HEK293T (cell line): ENCODE measurements at regions not wholly inside any gene's neighbourhood (a gene's known extent, or its start where the extent isn't known, plus 50 kb on each side); places are given as distances from the start of the nearest gene placed in this dataset.
"Not testable (repeated sequence)": the region's sequence is repeated elsewhere in the genome, so short reads cannot be mapped to it uniquely, and the experiment has no call there.

ENCODE experiments used
- CTCF ChIA-PET: fragments of 350-600 bp; formaldehyde crosslinking; extraction: SDS; loops from one replicate; lab custom pipeline; 2021; ENCODE audit warnings: antibody characterized with exemption, inconsistent platforms; lab: Yijun Ruan, JAX
- POLR2A ChIA-PET: fragments of 350-600 bp; formaldehyde crosslinking; extraction: SDS; loops from one replicate; lab custom pipeline; 2020; ENCODE audit warnings: antibody characterized with exemption, inconsistent platforms; lab: Yijun Ruan, JAX
- DNase-seq: peaks from one replicate; pipeline ENCODE4 v3.0.0; 2012; ENCODE audit warnings: mixed read lengths; ENCODE audit errors: extremely low spot score
- ARNT ChIP-seq: fragments of 450-650 bp; IDR thresholded peaks from 2 replicates; pipeline ENCODE4 v1.6.1; 2017; ENCODE audit warnings: mild to moderate bottlenecking
- BHLHE40 ChIP-seq: fragments of 450-650 bp; IDR thresholded peaks from 2 replicates; pipeline ENCODE4 v1.6.1; 2016; ENCODE audit warnings: mild to moderate bottlenecking, moderate library complexity, borderline replicate concordance
- CTBP1 ChIP-seq: fragments of 450-650 bp; IDR thresholded peaks from 2 replicates; pipeline ENCODE4 v1.6.1; 2016; ENCODE audit warnings: borderline replicate concordance
- ELF4 ChIP-seq: fragments of 450-650 bp; IDR thresholded peaks from 2 replicates; pipeline ENCODE4 v1.6.1; 2017; ENCODE audit warnings: antibody characterized with exemption
- FOXA1 ChIP-seq: fragments of 450-650 bp; IDR thresholded peaks from 2 replicates; pipeline ENCODE4 v1.6.1; 2016; ENCODE audit warnings: mild to moderate bottlenecking
- FOXK2 ChIP-seq: fragments of 450-650 bp; IDR thresholded peaks from 2 replicates; pipeline ENCODE4 v1.6.1; 2016; ENCODE audit warnings: mild to moderate bottlenecking
- FOXM1 ChIP-seq: fragments of 450-650 bp; IDR thresholded peaks from 2 replicates; pipeline ENCODE4 v1.6.1; 2017; ENCODE audit warnings: mild to moderate bottlenecking, borderline replicate concordance
- HDGF ChIP-seq: fragments of 450-650 bp; IDR thresholded peaks from 2 replicates; pipeline ENCODE4 v1.6.1; 2017; ENCODE audit warnings: antibody characterized with exemption, borderline replicate concordance
- L3MBTL2 ChIP-seq: fragments of 450-650 bp; conservative IDR thresholded peaks from 2 replicates; pipeline ENCODE4 v1.6.1; 2016; ENCODE audit warnings: mild to moderate bottlenecking
- LEF1 ChIP-seq: fragments of 450-650 bp; IDR thresholded peaks from 2 replicates; pipeline ENCODE4 v1.6.1; 2017; ENCODE audit warnings: mild to moderate bottlenecking, borderline replicate concordance
- NFRKB ChIP-seq: fragments of 450-650 bp; IDR thresholded peaks from 2 replicates; pipeline ENCODE4 v1.6.1; 2016; ENCODE audit warnings: mild to moderate bottlenecking, moderate library complexity
- SP1 ChIP-seq: fragments of 450-650 bp; IDR thresholded peaks from 2 replicates; pipeline ENCODE4 v1.6.1; 2017
- SUZ12 ChIP-seq: fragments of 450-650 bp; IDR thresholded peaks from 2 replicates; pipeline ENCODE4 v1.6.1; 2016; ENCODE audit warnings: mild to moderate bottlenecking
- TARDBP ChIP-seq: fragments of 450-650 bp; IDR thresholded peaks from 2 replicates; pipeline ENCODE4 v1.6.1; 2016
- ZNF384 ChIP-seq: fragments of 450-650 bp; IDR thresholded peaks from 2 replicates; pipeline ENCODE4 v1.6.1; 2016
- TF ChIP-seq, protein P1 (sequence below): fragments of 450-650 bp; IDR thresholded peaks from 2 replicates; pipeline ENCODE4 v1.6.1; 2016

DNA sequence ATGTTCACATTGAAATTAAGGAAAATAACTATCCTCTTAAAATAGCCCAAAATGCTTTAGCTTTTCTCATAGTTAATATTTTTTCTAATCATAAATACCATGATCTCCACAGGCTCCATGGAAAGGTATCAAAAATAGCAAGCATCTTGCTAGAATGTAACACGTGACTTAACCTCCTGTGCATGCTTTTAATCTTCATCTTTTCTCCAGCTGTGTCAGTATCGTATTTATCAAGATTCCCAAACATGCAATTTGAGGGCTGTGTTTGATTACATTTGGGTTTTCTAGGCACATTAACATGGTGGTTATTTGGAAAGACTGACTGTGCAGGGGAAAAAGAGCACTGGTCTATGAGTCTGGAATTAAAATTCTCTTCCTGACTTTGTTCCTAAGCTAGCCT, 472.5 kb upstream of the MCTP2 start:
- ChIA-PET CTCF (no interaction called here), POLR2A (no interaction called here)
- no peak for TF ChIP-seq HDGF
- TF ChIP-seq SP1: no peak
- DNase-seq: no peak

GRCh38 chr15:93748710-93749109, 482.7 kb upstream of the MCTP2 start:
- ChIA-PET CTCF (no interaction called here), POLR2A (no interaction called here)
- no peak for DNase-seq
- no peak for TF ChIP-seq ELF4
- no peak for TF ChIP-seq L3MBTL2
- TF ChIP-seq FOXK2: no peak
- TF ChIP-seq ARNT: no peak
- TF ChIP-seq BHLHE40: no peak
- no peak for TF ChIP-seq CTBP1
- no peak for TF ChIP-seq LEF1
- TF ChIP-seq HDGF: no peak
- no peak for TF ChIP-seq FOXM1
- no peak for TF ChIP-seq SUZ12
- TF ChIP-seq SP1: no peak
- no peak for TF ChIP-seq ZNF384
- TF ChIP-seq FOXA1: no peak

DNA sequence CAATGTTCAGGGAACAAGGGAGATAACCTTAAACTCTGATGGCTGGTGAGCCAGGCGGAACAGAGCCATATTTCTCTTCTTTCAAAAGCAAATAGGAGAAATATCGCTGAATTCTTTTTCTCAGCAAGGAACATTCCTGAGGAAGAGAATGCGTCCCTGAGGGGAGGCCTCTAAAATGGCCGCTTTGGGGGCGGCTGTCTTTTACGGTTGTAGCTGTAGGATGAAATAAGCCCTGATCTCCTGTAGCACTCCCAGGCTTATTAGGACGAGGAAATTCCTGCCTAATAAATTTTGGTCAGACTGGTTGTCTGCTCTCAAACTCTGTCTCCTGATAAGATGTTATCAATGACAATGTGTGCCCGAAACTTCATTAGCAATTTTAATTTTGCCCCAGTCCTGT, 496.4 kb upstream of the MCTP2 start:
- DNase-seq, CTCF ChIA-PET, POLR2A ChIA-PET: not testable (repeated sequence)

DNA sequence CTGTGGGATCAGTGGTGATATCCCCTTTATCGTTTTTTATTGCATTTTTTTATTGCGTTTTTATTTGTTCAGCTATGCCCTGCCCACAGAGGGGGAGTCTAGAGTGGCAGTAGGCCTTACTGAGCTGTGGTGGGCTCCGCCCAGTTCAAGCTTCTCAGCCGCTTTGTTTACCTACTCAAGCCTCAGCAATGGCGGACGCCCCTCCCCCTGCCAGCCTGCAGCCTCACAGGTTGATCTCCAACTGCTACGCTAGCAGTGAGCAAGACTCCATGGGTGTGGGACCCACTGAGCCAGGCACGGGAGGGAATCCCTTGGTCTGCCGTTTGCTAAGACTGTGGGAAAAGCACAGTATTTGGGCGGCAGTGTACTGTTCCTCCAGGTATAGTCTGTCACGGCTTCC, 500.6 kb upstream of the MCTP2 start:
- TF ChIP-seq FOXK2 (no peak), L3MBTL2 (no peak), FOXA1 (no peak), CTBP1 (no peak), FOXM1 (no peak), BHLHE40 (no peak), SP1 (no peak), LEF1 (no peak), HDGF (no peak), TARDBP (no peak), ELF4 (no peak), ARNT (no peak), NFRKB (no peak), SUZ12 (no peak), ZNF384 (no peak)
- TF ChIP-seq, protein P1, sequence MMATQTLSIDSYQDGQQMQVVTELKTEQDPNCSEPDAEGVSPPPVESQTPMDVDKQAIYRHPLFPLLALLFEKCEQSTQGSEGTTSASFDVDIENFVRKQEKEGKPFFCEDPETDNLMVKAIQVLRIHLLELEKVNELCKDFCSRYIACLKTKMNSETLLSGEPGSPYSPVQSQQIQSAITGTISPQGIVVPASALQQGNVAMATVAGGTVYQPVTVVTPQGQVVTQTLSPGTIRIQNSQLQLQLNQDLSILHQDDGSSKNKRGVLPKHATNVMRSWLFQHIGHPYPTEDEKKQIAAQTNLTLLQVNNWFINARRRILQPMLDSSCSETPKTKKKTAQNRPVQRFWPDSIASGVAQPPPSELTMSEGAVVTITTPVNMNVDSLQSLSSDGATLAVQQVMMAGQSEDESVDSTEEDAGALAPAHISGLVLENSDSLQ: no peak
- CTCF ChIA-PET: no interaction called here
- POLR2A ChIA-PET: no interaction called here
- DNase-seq: no peak

GRCh38 chr15:93722165-93722564, 509.2 kb upstream of the MCTP2 start:
- no peak for DNase-seq
- ChIA-PET CTCF (no interaction called here), POLR2A (no interaction called here)
- TF ChIP-seq BHLHE40 (no peak), HDGF (no peak), L3MBTL2 (no peak), ZNF384 (no peak), ELF4 (no peak), FOXM1 (no peak), CTBP1 (no peak), FOXA1 (no peak), NFRKB (no peak), FOXK2 (no peak), SP1 (no peak), SUZ12 (no peak), TARDBP (no peak), LEF1 (no peak), ARNT (no peak)
- TF ChIP-seq, protein P1: no peak

- no peak for DNase-seq
- CTCF ChIA-PET: no interaction called here
- POLR2A ChIA-PET: no interaction called here
Measured at GRCh38 chr15:93720607-93721006, 510.8 kb upstream of the MCTP2 start.

More at GRCh38 chr15:93720607-93721006, 510.8 kb upstream of the MCTP2 start:
- TF ChIP-seq ZNF384: no peak
- TF ChIP-seq CTBP1: no peak
- TF ChIP-seq BHLHE40: no peak
- TF ChIP-seq TARDBP: no peak
- no peak for TF ChIP-seq FOXK2
- TF ChIP-seq, protein P1: no peak
- no peak for TF ChIP-seq ELF4
- TF ChIP-seq ARNT: no peak
- TF ChIP-seq L3MBTL2: no peak
- TF ChIP-seq NFRKB: no peak
- no peak for TF ChIP-seq SUZ12
- no peak for TF ChIP-seq FOXM1
- TF ChIP-seq FOXA1: no peak
